Fibroblast of lung (primary cell): ENCODE measurements at regions not wholly inside any gene's neighbourhood (a gene's known extent, or its start where the extent isn't known, plus 50 kb on each side); places are given as distances from the start of the nearest gene placed in this dataset.

ENCODE experiments used
- DNase-seq, 2 donors: peaks; one replicate each; pipeline versions ENCODE4 v3.0.0 to v3.0.0-alpha.2; 2010; ENCODE audit warnings: low read depth in 2 of 2
- H2AFZ ChIP-seq: 2 replicates; pipeline ENCODE4 v1.5.1; 2012; ENCODE audit warnings: low read length, control low read depth, inconsistent platforms
- H3K27ac ChIP-seq: 2 replicates; pipeline ENCODE4 v1.5.1; 2011; ENCODE audit warnings: low read length, control low read depth; ENCODE audit not compliant: insufficient read depth
- H3K27me3 ChIP-seq: 2 replicates; pipeline ENCODE4 v1.5.1; 2011; ENCODE audit warnings: mild to moderate bottlenecking, low read length; ENCODE audit not compliant: control insufficient read depth, insufficient read depth
- H3K36me3 ChIP-seq: 2 replicates; pipeline ENCODE4 v1.5.1; 2011; ENCODE audit warnings: low read length; ENCODE audit not compliant: control insufficient read depth, insufficient read depth
- H3K4me1 ChIP-seq: 2 replicates; pipeline ENCODE4 v1.5.1; 2011; ENCODE audit warnings: low read length; ENCODE audit not compliant: control insufficient read depth, insufficient read depth; ENCODE audit errors: extremely low read depth
- H3K4me2 ChIP-seq: 2 replicates; pipeline ENCODE4 v1.5.1; 2011; ENCODE audit warnings: low read length, control low read depth; ENCODE audit not compliant: insufficient read depth; ENCODE audit errors: extremely low read depth
- H3K4me3 ChIP-seq, 4 experiments: fragments of 200-600 bp in 1 of 4; sonication (generic) in 1 of 4; replicated peaks in 1 of 4; 2 replicates each; pipeline ENCODE4 v1.5.1; 2011 to 2016; ENCODE audit warnings: low read length in 4 of 4, low read depth in 3 of 4, mild to moderate bottlenecking in 3 of 4, control low read depth in 2 of 4, inconsistent platforms in 1 of 4, mixed read lengths in 1 of 4; ENCODE audit not compliant: insufficient read depth in 1 of 4; ENCODE audit errors: control extremely low read depth in 1 of 4
- H3K79me2 ChIP-seq: 2 replicates; pipeline ENCODE4 v1.5.1; 2012; ENCODE audit warnings: mild to moderate bottlenecking, low read length, inconsistent platforms; ENCODE audit not compliant: control insufficient read depth, insufficient read depth
- H3K9ac ChIP-seq: 2 replicates; pipeline ENCODE4 v1.5.1; 2011; ENCODE audit warnings: mild to moderate bottlenecking, low read length, control low read depth; ENCODE audit not compliant: insufficient read depth
- H3K9me3 ChIP-seq: 2 replicates; pipeline ENCODE4 v1.5.1; 2012; ENCODE audit warnings: low read depth, low read length; ENCODE audit not compliant: control insufficient read depth, insufficient read depth
- H4K20me1 ChIP-seq: 2 replicates; pipeline ENCODE4 v1.5.1; 2011; ENCODE audit warnings: low read length; ENCODE audit not compliant: control insufficient read depth, insufficient read depth; ENCODE audit errors: extremely low read depth
- CTCF ChIP-seq, 2 donors: IDR thresholded peaks in 1 of 2; conservative IDR thresholded peaks in 1 of 2; 1 replicate in 1 of 2; 2 replicates in 1 of 2; pipeline ENCODE4 v1.5.1; 2011 to 2012; ENCODE audit warnings: low read length in 2 of 2, control low read depth in 1 of 2, inconsistent platforms in 1 of 2, low read depth in 1 of 2, mild to moderate bottlenecking in 1 of 2
- EZH2 ChIP-seq: IDR thresholded peaks from 2 replicates; pipeline ENCODE4 v1.5.1; 2012; ENCODE audit warnings: low read length, control low read depth, mild to moderate bottlenecking; ENCODE audit errors: missing control alignments

DNA sequence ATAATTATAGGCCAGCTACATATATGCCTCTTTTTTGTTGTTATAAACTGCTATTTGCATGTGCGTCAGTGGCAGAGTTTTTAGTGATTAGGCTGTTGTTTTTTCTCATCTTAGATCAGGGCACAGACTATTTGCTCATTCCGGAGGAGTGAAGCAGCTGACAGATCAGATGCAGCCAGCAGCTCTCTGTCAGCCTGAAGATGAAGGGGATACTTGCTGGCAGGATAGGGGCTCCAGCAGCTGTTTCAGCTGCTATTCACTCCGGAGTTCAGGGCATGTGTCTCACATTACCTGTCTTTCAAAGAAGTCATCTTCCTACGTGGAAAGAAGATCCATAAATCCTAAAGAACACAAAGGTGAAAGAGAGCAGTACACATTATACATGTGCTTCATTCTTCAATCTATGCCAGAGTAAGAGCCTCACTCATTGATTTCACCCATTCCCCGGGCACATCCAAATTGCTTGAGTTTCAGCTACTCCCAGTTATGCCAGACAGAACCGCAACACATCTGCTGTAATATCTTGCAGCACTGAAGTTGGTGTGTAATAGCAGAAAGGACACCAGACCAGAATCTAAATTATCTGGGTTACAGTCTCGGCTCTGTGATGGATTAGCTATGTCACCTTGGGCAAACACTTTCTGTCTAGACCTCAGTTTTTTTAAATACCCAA lies 182.8 kb upstream of the CHRM2 start:
- no peaks in the 10 kb centered on the region for H3K79me2 ChIP-seq
- peak in 1 of 2 donors; percentile 4 for DNase-seq
- no peak overlapping the region for H3K4me3 ChIP-seq
- TF ChIP-seq EZH2: no peak
- TF ChIP-seq CTCF (conservative IDR thresholded peaks at IDR 0.05 in 1 of 2, IDR thresholded peaks at IDR 0.05 in 1 of 2; ENCODE audit: low read depth in 1 of 2, low read length in 2 of 2): no peak
- H3K9ac ChIP-seq: no peak overlapping the region
- H3K27ac ChIP-seq: no peak overlapping the region
- H3K27me3 ChIP-seq: no peaks in the 10 kb centered on the region
- no peak overlapping the region for H3K4me2 ChIP-seq
- no peaks in the 10 kb centered on the region for H4K20me1 ChIP-seq
- no peaks in the 10 kb centered on the region for H3K36me3 ChIP-seq
- H3K4me1 ChIP-seq: no peaks in the 10 kb centered on the region
- H2AFZ ChIP-seq: peak overlapping the region; percentile 36
- no peaks in the 10 kb centered on the region for H3K9me3 ChIP-seq

GRCh38 chr7:136677471-136678365 lies 190.7 kb upstream of the CHRM2 start:
- no peaks in the 10 kb centered on the region for H3K9me3 ChIP-seq
- H3K36me3 ChIP-seq: no peaks in the 10 kb centered on the region
- H3K79me2 ChIP-seq: no peaks in the 10 kb centered on the region
- no peaks in the 10 kb centered on the region for H3K27me3 ChIP-seq
- H3K4me2 ChIP-seq: no peak overlapping the region
- H3K27ac ChIP-seq: peak overlapping the region; percentile 43
- H3K4me1 ChIP-seq: peaks cover 5% of the 10 kb centered on the region
- H3K9ac ChIP-seq: no peak overlapping the region
- DNase-seq: peak; percentile 31 to 63
- H2AFZ ChIP-seq: peak overlapping the region; percentile 77
- H4K20me1 ChIP-seq: no peaks in the 10 kb centered on the region
- no peak for TF ChIP-seq EZH2
- no peak for TF ChIP-seq CTCF (conservative IDR thresholded peaks at IDR 0.05 in 1 of 2, IDR thresholded peaks at IDR 0.05 in 1 of 2; ENCODE audit: low read depth in 1 of 2, low read length in 2 of 2)
- H3K4me3 ChIP-seq: no peak overlapping the region

DNA sequence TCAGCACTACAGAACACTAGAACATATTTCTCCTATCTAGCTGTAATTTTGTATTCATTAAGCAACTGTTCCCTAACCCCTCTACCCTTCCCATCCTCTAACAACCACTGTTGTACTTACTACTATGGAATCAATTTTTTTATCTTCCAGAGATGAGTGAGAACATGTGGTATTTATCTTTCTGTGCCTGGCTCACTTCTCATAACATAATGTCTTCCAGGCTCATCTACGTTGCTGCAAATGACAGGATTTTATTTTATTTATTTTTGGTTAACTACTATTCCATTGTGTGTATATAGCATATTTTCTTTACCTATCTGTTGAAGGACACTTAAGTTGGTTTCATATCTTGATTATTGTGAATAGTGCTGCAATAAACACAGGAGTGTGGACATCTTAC lies 200.9 kb upstream of the CHRM2 start:
- H3K9ac ChIP-seq: no peak overlapping the region
- no peaks in the 10 kb centered on the region for H3K9me3 ChIP-seq
- H3K27me3 ChIP-seq: no peaks in the 10 kb centered on the region
- TF ChIP-seq CTCF (conservative IDR thresholded peaks at IDR 0.05 in 1 of 2, IDR thresholded peaks at IDR 0.05 in 1 of 2; ENCODE audit: low read depth in 1 of 2, low read length in 2 of 2) (no peak), EZH2 (no peak)
- DNase-seq: no peak
- H3K4me3 ChIP-seq: no peak overlapping the region
- H4K20me1 ChIP-seq: no peaks in the 10 kb centered on the region
- no peak overlapping the region for H2AFZ ChIP-seq
- no peaks in the 10 kb centered on the region for H3K36me3 ChIP-seq
- no peak overlapping the region for H3K4me2 ChIP-seq
- H3K79me2 ChIP-seq: no peaks in the 10 kb centered on the region
- H3K27ac ChIP-seq: no peak overlapping the region
- no peaks in the 10 kb centered on the region for H3K4me1 ChIP-seq
